GM12891 (cell line): ENCODE measurements at regions not wholly inside any gene's neighbourhood (a gene's known extent, or its start where the extent isn't known, plus 50 kb on each side); places are given as distances from the start of the nearest gene placed in this dataset.

ENCODE experiments used
- PAX5 ChIP-seq: IDR thresholded peaks from 2 replicates; pipeline ENCODE4 v1.6.1; 2011; ENCODE audit warnings: low read length, moderate library complexity, mild to moderate bottlenecking; ENCODE audit not compliant: insufficient read depth, severe bottlenecking
- POLR2A ChIP-seq: IDR thresholded peaks from 2 replicates; pipeline ENCODE4 v1.6.1; 2011; ENCODE audit warnings: low read depth, low read length, control low read depth
- POLR2AphosphoS5 ChIP-seq: IDR thresholded peaks from 2 replicates; pipeline ENCODE4 v1.6.1; 2011; ENCODE audit warnings: low read depth, low read length, control low read depth
- POU2F2 ChIP-seq: IDR thresholded peaks from 2 replicates; pipeline ENCODE4 v1.6.1; 2011; ENCODE audit warnings: low read depth, mild to moderate bottlenecking, control low read depth, low read length, moderate library complexity
- SPI1 ChIP-seq: IDR thresholded peaks from 2 replicates; pipeline ENCODE4 v1.6.1; 2011; ENCODE audit warnings: low read depth, low read length, control low read depth
- TAF1 ChIP-seq: IDR thresholded peaks from 2 replicates; pipeline ENCODE4 v1.6.1; 2011; ENCODE audit warnings: low read depth, low read length, control low read depth

DNA sequence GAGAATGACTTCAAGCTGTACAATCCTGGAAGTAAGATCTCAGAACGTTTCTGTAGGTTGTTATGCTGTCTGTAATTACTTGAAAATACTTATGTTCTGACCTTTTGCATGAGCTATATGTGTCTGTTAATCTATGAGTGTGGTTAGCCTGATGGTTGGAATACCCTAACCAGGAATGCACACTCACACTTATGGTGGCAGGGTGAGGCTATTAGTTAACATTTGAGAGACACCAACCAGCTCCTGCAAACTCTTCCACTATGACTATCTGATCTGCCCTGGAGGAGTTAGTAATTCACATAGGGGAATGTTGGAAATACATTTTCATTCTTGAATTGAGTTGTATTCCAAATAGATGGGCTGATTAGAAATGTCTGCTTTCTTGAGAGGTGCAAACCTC lies 450.3 kb downstream of the INHBA start:
- no peak for TF ChIP-seq POLR2AphosphoS5
- TF ChIP-seq POLR2A = no peak
- no peak for TF ChIP-seq TAF1
- TF ChIP-seq SPI1 = no peak
- no peak for TF ChIP-seq PAX5
- TF ChIP-seq POU2F2 = no peak
